ENCODE measurements at regions not wholly inside any gene's neighbourhood (a gene's known extent, or its start where the extent isn't known, plus 50 kb on each side); places are given as distances from the start of the nearest gene placed in this dataset.

DNA sequence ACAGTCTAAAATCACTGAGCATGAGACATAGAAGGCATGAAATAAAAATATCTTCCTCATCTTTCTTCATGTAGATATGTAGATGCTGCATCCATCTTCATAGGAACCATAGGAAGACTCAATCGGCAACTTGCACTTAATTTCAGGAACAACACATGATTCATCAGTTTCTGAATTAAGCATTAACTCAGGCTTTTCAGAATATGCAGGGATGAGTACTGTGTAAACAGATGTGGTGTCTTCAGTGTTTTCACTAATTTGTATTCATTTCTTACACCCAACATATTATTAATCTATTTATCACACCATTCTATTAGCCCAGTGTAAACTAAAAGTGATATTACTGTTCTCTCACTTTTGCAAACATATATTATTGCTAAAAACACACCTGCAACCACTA lies 305.9 kb upstream of the DAB2 start:
- TF ChIP-seq, protein P1, sequence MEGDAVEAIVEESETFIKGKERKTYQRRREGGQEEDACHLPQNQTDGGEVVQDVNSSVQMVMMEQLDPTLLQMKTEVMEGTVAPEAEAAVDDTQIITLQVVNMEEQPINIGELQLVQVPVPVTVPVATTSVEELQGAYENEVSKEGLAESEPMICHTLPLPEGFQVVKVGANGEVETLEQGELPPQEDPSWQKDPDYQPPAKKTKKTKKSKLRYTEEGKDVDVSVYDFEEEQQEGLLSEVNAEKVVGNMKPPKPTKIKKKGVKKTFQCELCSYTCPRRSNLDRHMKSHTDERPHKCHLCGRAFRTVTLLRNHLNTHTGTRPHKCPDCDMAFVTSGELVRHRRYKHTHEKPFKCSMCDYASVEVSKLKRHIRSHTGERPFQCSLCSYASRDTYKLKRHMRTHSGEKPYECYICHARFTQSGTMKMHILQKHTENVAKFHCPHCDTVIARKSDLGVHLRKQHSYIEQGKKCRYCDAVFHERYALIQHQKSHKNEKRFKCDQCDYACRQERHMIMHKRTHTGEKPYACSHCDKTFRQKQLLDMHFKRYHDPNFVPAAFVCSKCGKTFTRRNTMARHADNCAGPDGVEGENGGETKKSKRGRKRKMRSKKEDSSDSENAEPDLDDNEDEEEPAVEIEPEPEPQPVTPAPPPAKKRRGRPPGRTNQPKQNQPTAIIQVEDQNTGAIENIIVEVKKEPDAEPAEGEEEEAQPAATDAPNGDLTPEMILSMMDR (conservative IDR thresholded peaks at IDR 0.05; ENCODE audit: low read depth, low read length) = no peak
- no peak for TF ChIP-seq EZH2 (IDR thresholded peaks at IDR 0.05; ENCODE audit: borderline replicate concordance, low read depth, low read length, poor library complexity, severe bottlenecking)

All from A673 (cell line).